HL-60 (cell line): ENCODE measurements at regions not wholly inside any gene's neighbourhood (a gene's known extent, or its start where the extent isn't known, plus 50 kb on each side); places are given as distances from the start of the nearest gene placed in this dataset.
"Not testable (repeated sequence)": the region's sequence is repeated elsewhere in the genome, so short reads cannot be mapped to it uniquely, and the experiment has no call there.

Source experiments
- DNase-seq, 2 experiments: peaks; one replicate each; pipeline ENCODE4 v3.0.0-alpha.2; 2010 to 2020; ENCODE audit warnings: low read depth in 1 of 2, low spot score in 1 of 2
- H3K27ac ChIP-seq: fragments of 250-450 bp; sonication (Bioruptor Pico); replicated peaks from 2 replicates; pipeline ENCODE4 v1.5.1; 2020; ENCODE audit warnings: mild to moderate bottlenecking, moderate library complexity
- H3K27me3 ChIP-seq: fragments of 250-450 bp; sonication (Bioruptor Pico); 2 replicates; pipeline ENCODE4 v1.5.1; 2021; ENCODE audit warnings: mild to moderate bottlenecking, moderate library complexity; ENCODE audit not compliant: insufficient read depth, poor library complexity, severe bottlenecking
- H3K4me3 ChIP-seq: replicated peaks from 2 replicates; pipeline ENCODE4 v1.5.1; 2011; ENCODE audit warnings: mild to moderate bottlenecking, control low read depth, low read length; ENCODE audit not compliant: insufficient read depth
- CTCF ChIP-seq: IDR thresholded peaks from one replicate; pipeline ENCODE4 v1.5.1; 2011; ENCODE audit warnings: low read length, control low read depth, inconsistent platforms; ENCODE audit not compliant: insufficient read depth
- GABPA ChIP-seq: IDR thresholded peaks from 2 replicates; pipeline ENCODE4 v1.6.1; 2012; ENCODE audit warnings: low read depth
- POLR2AphosphoS5 ChIP-seq: IDR thresholded peaks from 2 replicates; pipeline ENCODE4 v1.6.1; 2012; ENCODE audit warnings: low read depth
- SPI1 ChIP-seq: IDR thresholded peaks from 2 replicates; pipeline ENCODE4 v1.6.1; 2012; ENCODE audit warnings: low read depth, mild to moderate bottlenecking, borderline replicate concordance
- TF ChIP-seq, protein P1 (sequence below): IDR thresholded peaks from 2 replicates; pipeline ENCODE4 v1.6.1; 2012; ENCODE audit warnings: low read depth; ENCODE audit not compliant: insufficient replicate concordance

DNA sequence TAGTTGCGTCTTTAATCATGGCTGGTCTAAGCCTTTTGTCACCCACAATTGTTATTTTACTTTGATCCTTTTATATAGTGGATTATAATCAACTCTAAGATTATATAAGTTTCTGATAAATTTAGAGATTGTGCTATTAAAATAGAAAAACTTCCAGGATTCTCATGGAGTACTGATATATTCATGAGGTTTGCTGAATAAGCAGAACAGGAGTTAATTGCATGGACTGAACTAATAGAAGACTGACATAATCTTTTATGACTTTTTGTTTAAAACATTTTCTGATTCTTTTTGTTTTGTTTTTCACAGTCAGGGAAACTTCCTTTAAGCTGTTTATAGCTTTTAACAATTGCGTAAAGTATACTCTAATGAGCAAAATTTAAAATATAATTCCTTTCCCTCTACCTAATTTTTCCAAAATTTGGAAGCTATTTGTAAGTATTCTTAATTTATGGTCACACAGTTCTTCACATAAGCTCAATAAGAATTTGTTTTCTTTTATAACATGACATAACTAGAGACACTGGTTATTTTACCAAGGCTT is 129.9 kb upstream of the TMEM260 start:
- Histone ChIP-seq H3K4me3 (no peak overlapping the region), H3K27me3 (no peaks in the 10 kb centered on the region), H3K27ac (no peak overlapping the region)
- TF ChIP-seq CTCF (no peak), SPI1 (no peak)
- TF ChIP-seq, protein P1, sequence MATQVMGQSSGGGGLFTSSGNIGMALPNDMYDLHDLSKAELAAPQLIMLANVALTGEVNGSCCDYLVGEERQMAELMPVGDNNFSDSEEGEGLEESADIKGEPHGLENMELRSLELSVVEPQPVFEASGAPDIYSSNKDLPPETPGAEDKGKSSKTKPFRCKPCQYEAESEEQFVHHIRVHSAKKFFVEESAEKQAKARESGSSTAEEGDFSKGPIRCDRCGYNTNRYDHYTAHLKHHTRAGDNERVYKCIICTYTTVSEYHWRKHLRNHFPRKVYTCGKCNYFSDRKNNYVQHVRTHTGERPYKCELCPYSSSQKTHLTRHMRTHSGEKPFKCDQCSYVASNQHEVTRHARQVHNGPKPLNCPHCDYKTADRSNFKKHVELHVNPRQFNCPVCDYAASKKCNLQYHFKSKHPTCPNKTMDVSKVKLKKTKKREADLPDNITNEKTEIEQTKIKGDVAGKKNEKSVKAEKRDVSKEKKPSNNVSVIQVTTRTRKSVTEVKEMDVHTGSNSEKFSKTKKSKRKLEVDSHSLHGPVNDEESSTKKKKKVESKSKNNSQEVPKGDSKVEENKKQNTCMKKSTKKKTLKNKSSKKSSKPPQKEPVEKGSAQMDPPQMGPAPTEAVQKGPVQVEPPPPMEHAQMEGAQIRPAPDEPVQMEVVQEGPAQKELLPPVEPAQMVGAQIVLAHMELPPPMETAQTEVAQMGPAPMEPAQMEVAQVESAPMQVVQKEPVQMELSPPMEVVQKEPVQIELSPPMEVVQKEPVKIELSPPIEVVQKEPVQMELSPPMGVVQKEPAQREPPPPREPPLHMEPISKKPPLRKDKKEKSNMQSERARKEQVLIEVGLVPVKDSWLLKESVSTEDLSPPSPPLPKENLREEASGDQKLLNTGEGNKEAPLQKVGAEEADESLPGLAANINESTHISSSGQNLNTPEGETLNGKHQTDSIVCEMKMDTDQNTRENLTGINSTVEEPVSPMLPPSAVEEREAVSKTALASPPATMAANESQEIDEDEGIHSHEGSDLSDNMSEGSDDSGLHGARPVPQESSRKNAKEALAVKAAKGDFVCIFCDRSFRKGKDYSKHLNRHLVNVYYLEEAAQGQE, result no peak
- DNase-seq, result no peak

- Histone ChIP-seq H3K27me3 (no peaks in the 10 kb centered on the region), H3K4me3 (no peak overlapping the region), H3K27ac (no peak overlapping the region)
- DNase-seq, result no peak
- TF ChIP-seq SPI1, result no peak
- no peak for TF ChIP-seq POLR2AphosphoS5
- no peak for TF ChIP-seq GABPA
- TF ChIP-seq, protein P1, result no peak
- no peak for TF ChIP-seq CTCF
These were observed 126.7 kb upstream of the TMEM260 start for GRCh38 chr14:56452940-56453339.

GRCh38 chr14:56454680-56455079 is 124.9 kb upstream of the TMEM260 start:
- H3K27ac ChIP-seq, DNase-seq, H3K4me3 ChIP-seq, H3K27me3 ChIP-seq: not testable (repeated sequence)

GRCh38 chr14:56460469-56460868 is 119.1 kb upstream of the TMEM260 start:
- no peak for DNase-seq
- no peak overlapping the region for H3K27ac ChIP-seq
- H3K27me3 ChIP-seq, result no peaks in the 10 kb centered on the region
- TF ChIP-seq CTCF, result no peak
- no peak for TF ChIP-seq GABPA
- TF ChIP-seq, protein P1, result no peak
- no peak for TF ChIP-seq POLR2AphosphoS5
- no peak for TF ChIP-seq SPI1
- H3K4me3 ChIP-seq, result no peak overlapping the region
